ENCODE measurements at regions not wholly inside any gene's neighbourhood (a gene's known extent, or its start where the extent isn't known, plus 50 kb on each side); places are given as distances from the start of the nearest gene placed in this dataset.
A peak's percentile ranks its signal among the peaks of the same experiment; 100 is the strongest.

GRCh38 chr2:13604951-13605661, 888.4 kb downstream of the TRIB2 start:
- Histone ChIP-seq H3K79me2 (ENCODE audit: low read length) (no peaks in the 10 kb centered on the region), H3K9ac (ENCODE audit: low read length) (no peak overlapping the region), H3K27me3 (replicated peaks; ENCODE audit: insufficient read depth, low read length) (no peaks in the 10 kb centered on the region), H4K20me1 (ENCODE audit: insufficient read depth, low read length) (no peaks in the 10 kb centered on the region), H3K27ac (ENCODE audit: low read length) (no peak overlapping the region), H3K4me3 (ENCODE audit: low read length) (no peak overlapping the region), H2AFZ (ENCODE audit: low read length) (no peak overlapping the region), H3K9me3 (replicated peaks; ENCODE audit: insufficient read depth, low read length) (no peaks in the 10 kb centered on the region), H3K36me3 (replicated peaks; ENCODE audit: insufficient read depth, low read length) (no peaks in the 10 kb centered on the region), H3F3A (ENCODE audit: insufficient read depth, low read length) (no peaks in the 10 kb centered on the region), H3K9me2 (replicated peaks; ENCODE audit: insufficient read depth, low read length) (no peaks in the 10 kb centered on the region; the same call in 1 of the 2 replicates), H3K4me2 (ENCODE audit: low read depth, low read length) (no peak overlapping the region), H3K4me1 (ENCODE audit: low read length) (no peaks in the 10 kb centered on the region)
- TF ChIP-seq EZH2phosphoT487 (IDR thresholded peaks at IDR 0.05; ENCODE audit: low read length) (no peak), CTCF (IDR thresholded peaks at IDR 0.05; ENCODE audit: low read length) (no peak), EZH2 (optimal IDR thresholded peaks at IDR 0.05; ENCODE audit: low read depth, low read length) (no peak)
- no peak for DNase-seq

GRCh38 chr2:13607139-13607538, 890.4 kb downstream of the TRIB2 start:
- no peaks in the 10 kb centered on the region for H3F3A ChIP-seq (ENCODE audit: insufficient read depth, low read length)
- no peak overlapping the region for H3K9ac ChIP-seq (ENCODE audit: low read length)
- no peak overlapping the region for H3K27ac ChIP-seq (ENCODE audit: low read length)
- no peak overlapping the region for H2AFZ ChIP-seq (ENCODE audit: low read length)
- TF ChIP-seq EZH2phosphoT487 (IDR thresholded peaks at IDR 0.05; ENCODE audit: low read length), result no peak
- no peak for TF ChIP-seq CTCF (IDR thresholded peaks at IDR 0.05; ENCODE audit: low read length)
- no peaks in the 10 kb centered on the region; the same call in 1 of the 2 replicates for H3K9me2 ChIP-seq (replicated peaks; ENCODE audit: insufficient read depth, low read length)
- H3K27me3 ChIP-seq (replicated peaks; ENCODE audit: insufficient read depth, low read length), result no peaks in the 10 kb centered on the region
- H3K79me2 ChIP-seq (ENCODE audit: low read length), result no peaks in the 10 kb centered on the region
- H3K4me3 ChIP-seq (ENCODE audit: low read length), result no peak overlapping the region
- H3K9me3 ChIP-seq (replicated peaks; ENCODE audit: insufficient read depth, low read length), result no peaks in the 10 kb centered on the region
- no peaks in the 10 kb centered on the region for H3K36me3 ChIP-seq (replicated peaks; ENCODE audit: insufficient read depth, low read length)
- H3K4me2 ChIP-seq (ENCODE audit: low read depth, low read length), result no peak overlapping the region
- no peaks in the 10 kb centered on the region for H4K20me1 ChIP-seq (ENCODE audit: insufficient read depth, low read length)
- no peak for DNase-seq
- no peaks in the 10 kb centered on the region for H3K4me1 ChIP-seq (ENCODE audit: low read length)

- H3K36me3 ChIP-seq (replicated peaks; ENCODE audit: insufficient read depth, low read length), result no peaks in the 10 kb centered on the region
- H3K9me3 ChIP-seq (replicated peaks; ENCODE audit: insufficient read depth, low read length), result no peaks in the 10 kb centered on the region
- no peak overlapping the region for H3K4me2 ChIP-seq (ENCODE audit: low read depth, low read length)
- no peaks in the 10 kb centered on the region for H4K20me1 ChIP-seq (ENCODE audit: insufficient read depth, low read length)
- H3K27ac ChIP-seq (ENCODE audit: low read length), result no peak overlapping the region
- H3F3A ChIP-seq (ENCODE audit: insufficient read depth, low read length), result no peaks in the 10 kb centered on the region
- H3K9ac ChIP-seq (ENCODE audit: low read length), result no peak overlapping the region
- no peaks in the 10 kb centered on the region for H3K79me2 ChIP-seq (ENCODE audit: low read length)
- no peak for DNase-seq
- TF ChIP-seq EZH2 (optimal IDR thresholded peaks at IDR 0.05; ENCODE audit: low read depth, low read length), result no peak
- TF ChIP-seq CTCF (IDR thresholded peaks at IDR 0.05; ENCODE audit: low read length), result no peak
- TF ChIP-seq EZH2phosphoT487 (IDR thresholded peaks at IDR 0.05; ENCODE audit: low read length), result no peak
- no peaks in the 10 kb centered on the region; the same call in 1 of the 2 replicates for H3K9me2 ChIP-seq (replicated peaks; ENCODE audit: insufficient read depth, low read length)
- H2AFZ ChIP-seq (ENCODE audit: low read length), result 0 out of 2 replicates have a peak overlapping the region, but pooled peaks have one; percentile 8
- no peaks in the 10 kb centered on the region for H3K4me1 ChIP-seq (ENCODE audit: low read length)
- no peaks in the 10 kb centered on the region for H3K27me3 ChIP-seq (replicated peaks; ENCODE audit: insufficient read depth, low read length)
- no peak overlapping the region for H3K4me3 ChIP-seq (ENCODE audit: low read length)
Measured at GRCh38 chr2:13611939-13612338, 895.2 kb downstream of the TRIB2 start.
